A673 (cell line): ENCODE measurements at regions not wholly inside any gene's neighbourhood (a gene's known extent, or its start where the extent isn't known, plus 50 kb on each side); places are given as distances from the start of the nearest gene placed in this dataset.

ENCODE experiments used
- BruUV-seq: library from RNA; stranded (reverse); fragments of 400-500 nt; replicated peaks from 2 replicates; lab custom pipeline; 2021; lab: Mats Ljungman, UMichigan
- CTCF ChIA-PET: fragments of 300-600 bp; sonication (Branson Sonifier 250); formaldehyde crosslinking; loops from one replicate; lab custom pipeline; 2022; ENCODE audit warnings: antibody characterized with exemption; lab: Charles Lee
- POLR2A ChIA-PET: fragments of 300-600 bp; sonication (Branson Sonifier 250); formaldehyde crosslinking; loops from one replicate; lab custom pipeline; 2022; ENCODE audit warnings: antibody characterized with exemption; ENCODE audit not compliant: low non-redundant PET; lab: Charles Lee
- DNase-seq: peaks from one replicate; pipeline ENCODE4 v3.0.0-alpha.2; 2015; ENCODE audit warnings: low spot score
- H3K27ac ChIP-seq: fragments of 200-600 bp; sonication (generic); 2 replicates; pipeline ENCODE4 v1.5.1; 2016; ENCODE audit warnings: mixed run types, low read depth, mild to moderate bottlenecking, mixed read lengths, antibody characterized with exemption, low read length; ENCODE audit not compliant: poor library complexity, severe bottlenecking
- H3K27me3 ChIP-seq: fragments of 200-600 bp; sonication (generic); replicated peaks from 2 replicates; pipeline ENCODE4 v1.6.1; 2017; ENCODE audit warnings: mixed run types, low read depth, mild to moderate bottlenecking, mixed read lengths, antibody characterized with exemption, low read length; ENCODE audit not compliant: insufficient read depth, poor library complexity
- H3K36me3 ChIP-seq: fragments of 200-600 bp; sonication (generic); 2 replicates; pipeline ENCODE4 v1.6.1; 2016; ENCODE audit warnings: mixed run types, mild to moderate bottlenecking, mixed read lengths, antibody characterized with exemption, low read length; ENCODE audit not compliant: insufficient read depth, poor library complexity, severe bottlenecking
- H3K4me1 ChIP-seq: fragments of 200-600 bp; sonication (generic); 2 replicates; pipeline ENCODE4 v1.6.1; 2017; ENCODE audit warnings: mixed run types, mild to moderate bottlenecking, mixed read lengths, antibody characterized with exemption, low read length; ENCODE audit not compliant: insufficient read depth, poor library complexity, severe bottlenecking
- H3K4me3 ChIP-seq: fragments of 200-600 bp; sonication (generic); 2 replicates; pipeline ENCODE4 v1.5.1; 2016; ENCODE audit warnings: low read depth, mixed run types, mild to moderate bottlenecking, mixed read lengths, low read length; ENCODE audit not compliant: poor library complexity, severe bottlenecking
- H3K9me3 ChIP-seq: fragments of 200-600 bp; sonication (generic); 2 replicates; pipeline ENCODE4 v1.6.1; 2016; ENCODE audit warnings: mixed run types, low read depth, mild to moderate bottlenecking, mixed read lengths, antibody characterized with exemption, low read length; ENCODE audit not compliant: poor library complexity, severe bottlenecking
- EZH2 ChIP-seq: fragments of 200-600 bp; sonication (generic); IDR thresholded peaks from 2 replicates; pipeline ENCODE4 v1.6.1; 2017; ENCODE audit warnings: borderline replicate concordance, low read depth, mild to moderate bottlenecking, mixed read lengths, antibody characterized with exemption, low read length; ENCODE audit not compliant: poor library complexity, severe bottlenecking
- intact Hi-C: fragments of 100-400 bp; cut with micrococcal nuclease; formaldehyde crosslinking; loops from one replicate; pipeline ENCODE4 v1.10.0; 2022; ENCODE audit not compliant: unreplicated experiment
- TF ChIP-seq, protein P1 (sequence below): fragments of 300-800, 200-600 bp; sonication (generic); conservative IDR thresholded peaks from 2 replicates; pipeline ENCODE4 v1.5.1; 2017; ENCODE audit warnings: low read depth, mild to moderate bottlenecking, antibody characterized with exemption, low read length, moderate library complexity, mixed read lengths

DNA sequence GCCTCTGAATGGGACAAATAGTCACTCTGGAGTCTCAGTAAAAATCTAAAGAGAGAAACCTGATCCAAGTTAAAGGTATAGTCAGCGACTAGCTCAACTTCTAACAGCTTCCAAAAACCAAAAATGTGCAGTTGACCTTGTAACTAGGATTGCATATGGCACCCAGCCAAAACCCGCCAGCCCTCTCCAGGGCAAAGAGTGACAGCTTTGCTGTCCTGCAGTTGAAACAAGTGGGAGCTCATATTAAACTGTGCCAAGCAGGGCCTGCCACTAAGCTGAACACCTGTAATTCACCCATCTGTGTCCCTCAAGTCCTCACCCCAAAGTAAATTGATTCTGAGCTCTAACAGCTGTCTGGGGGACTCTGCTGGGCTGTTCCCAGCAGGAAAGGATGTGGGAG, 695.3 kb downstream of the MAFB start:
- intact Hi-C loops: no loop called here
- Histone ChIP-seq H3K4me1 (no peaks in the 10 kb centered on the region), H3K27me3 (no peaks in the 10 kb centered on the region), H3K36me3 (no peaks in the 10 kb centered on the region), H3K4me3 (no peak overlapping the region), H3K27ac (no peak overlapping the region), H3K9me3 (no peaks in the 10 kb centered on the region)
- ChIA-PET POLR2A (no interaction called here), CTCF (interaction anchor here (0.6 kb wide), 1 partner anchor 260 kb away, joined by 4 read pairs; no protein-coding TSS in a partner anchor)
- no peak for DNase-seq
- BruUV-seq: no TSS peak
- TF ChIP-seq EZH2: no peak
- TF ChIP-seq, protein P1, sequence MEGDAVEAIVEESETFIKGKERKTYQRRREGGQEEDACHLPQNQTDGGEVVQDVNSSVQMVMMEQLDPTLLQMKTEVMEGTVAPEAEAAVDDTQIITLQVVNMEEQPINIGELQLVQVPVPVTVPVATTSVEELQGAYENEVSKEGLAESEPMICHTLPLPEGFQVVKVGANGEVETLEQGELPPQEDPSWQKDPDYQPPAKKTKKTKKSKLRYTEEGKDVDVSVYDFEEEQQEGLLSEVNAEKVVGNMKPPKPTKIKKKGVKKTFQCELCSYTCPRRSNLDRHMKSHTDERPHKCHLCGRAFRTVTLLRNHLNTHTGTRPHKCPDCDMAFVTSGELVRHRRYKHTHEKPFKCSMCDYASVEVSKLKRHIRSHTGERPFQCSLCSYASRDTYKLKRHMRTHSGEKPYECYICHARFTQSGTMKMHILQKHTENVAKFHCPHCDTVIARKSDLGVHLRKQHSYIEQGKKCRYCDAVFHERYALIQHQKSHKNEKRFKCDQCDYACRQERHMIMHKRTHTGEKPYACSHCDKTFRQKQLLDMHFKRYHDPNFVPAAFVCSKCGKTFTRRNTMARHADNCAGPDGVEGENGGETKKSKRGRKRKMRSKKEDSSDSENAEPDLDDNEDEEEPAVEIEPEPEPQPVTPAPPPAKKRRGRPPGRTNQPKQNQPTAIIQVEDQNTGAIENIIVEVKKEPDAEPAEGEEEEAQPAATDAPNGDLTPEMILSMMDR: no peak

DNA sequence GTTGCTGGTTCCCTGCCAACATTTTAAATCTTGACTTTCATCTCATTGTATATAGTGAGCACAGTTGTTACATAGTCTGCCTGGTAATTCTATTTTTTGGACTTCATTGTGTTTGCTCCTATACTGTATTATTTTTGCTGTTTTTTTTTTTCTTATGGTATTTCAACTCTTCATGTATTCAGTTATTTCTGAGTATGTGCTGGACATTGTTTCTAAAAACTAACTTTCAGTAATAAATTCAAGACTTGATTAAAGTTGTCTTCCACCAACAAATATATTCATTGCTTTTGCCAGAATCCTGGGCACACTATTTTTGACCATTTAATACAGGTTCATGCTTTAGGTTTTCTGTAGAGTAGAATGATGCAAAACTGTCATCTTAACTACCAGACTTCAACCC, 698.3 kb downstream of the MAFB start:
- no TSS peak for BruUV-seq
- Histone ChIP-seq H3K9me3 (no peaks in the 10 kb centered on the region), H3K36me3 (no peaks in the 10 kb centered on the region), H3K27me3 (no peaks in the 10 kb centered on the region), H3K27ac (no peak overlapping the region), H3K4me3 (no peak overlapping the region), H3K4me1 (peaks cover 5% of the 10 kb centered on the region)
- CTCF ChIA-PET: no interaction called here
- TF ChIP-seq EZH2: no peak
- TF ChIP-seq, protein P1: no peak
- DNase-seq: no peak
- POLR2A ChIA-PET: no interaction called here
- intact Hi-C loops: no loop called here

DNA sequence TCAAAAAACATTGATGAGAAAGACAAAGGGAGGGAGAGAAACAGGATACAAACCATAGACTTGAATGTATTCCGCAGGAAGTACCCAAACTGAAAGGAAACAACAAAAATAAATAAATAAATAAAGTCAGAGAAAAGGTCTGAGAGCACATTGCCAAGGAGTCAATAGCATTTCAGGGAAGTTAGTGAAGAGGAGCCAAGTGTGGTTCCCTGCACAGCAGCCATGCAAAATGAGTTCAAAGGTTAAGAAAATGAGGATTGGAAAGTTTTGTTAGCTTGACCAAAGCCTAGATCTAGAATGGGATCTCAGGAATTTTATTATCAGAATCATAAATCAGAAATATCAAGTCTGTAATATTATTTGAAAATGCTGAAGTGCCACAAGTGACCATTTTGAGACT, 700.0 kb downstream of the MAFB start:
- no peaks in the 10 kb centered on the region for H3K9me3 ChIP-seq
- no peaks in the 10 kb centered on the region for H3K27me3 ChIP-seq
- no peak for DNase-seq
- ChIA-PET POLR2A (no interaction called here), CTCF (no interaction called here)
- TF ChIP-seq, protein P1: no peak
- no peak for TF ChIP-seq EZH2
- intact Hi-C loops: no loop called here
- no peak overlapping the region for H3K27ac ChIP-seq
- peaks cover 5% of the 10 kb centered on the region for H3K4me1 ChIP-seq
- no peaks in the 10 kb centered on the region for H3K36me3 ChIP-seq
- BruUV-seq: no TSS peak
- H3K4me3 ChIP-seq: no peak overlapping the region
